GM19351 (cell line): ENCODE measurements at regions not wholly inside any gene's neighbourhood (a gene's known extent, or its start where the extent isn't known, plus 50 kb on each side); places are given as distances from the start of the nearest gene placed in this dataset.
A peak's percentile ranks its signal among the peaks of the same experiment; 100 is the strongest.

ENCODE experiments used
- ATAC-seq: cut with Tn5 transposase; IDR thresholded peaks from one replicate; pipeline ENCODE4 v1.9.1; 2021; ENCODE audit warnings: mild to moderate bottlenecking, moderate library complexity; ENCODE audit not compliant: unreplicated experiment

GRCh38 chr5:159385536-159385935, 55.2 kb upstream of the IL12B start:
- no peak for ATAC-seq

- no peak for ATAC-seq
These were observed 55.9 kb upstream of the IL12B start for GRCh38 chr5:159386028-159386711.

GRCh38 chr5:159392871-159393270, 62.6 kb upstream of the IL12B start:
- no peak for ATAC-seq

- no peak for ATAC-seq
These were observed 63.6 kb upstream of the IL12B start for GRCh38 chr5:159393854-159394274.

GRCh38 chr5:159395202-159395601, 64.9 kb upstream of the IL12B start:
- no peak for ATAC-seq

GRCh38 chr5:159398936-159399335, 68.6 kb upstream of the IL12B start:
- no peak for ATAC-seq

- no peak for ATAC-seq
These were observed 70.2 kb upstream of the IL12B start for GRCh38 chr5:159400476-159400875.

GRCh38 chr5:159402311-159402710, 72.0 kb upstream of the IL12B start:
- ATAC-seq = no peak

GRCh38 chr5:159402856-159403255, 72.6 kb upstream of the IL12B start:
- ATAC-seq = no peak

GRCh38 chr5:159403906-159404681, 73.8 kb upstream of the IL12B start:
- no peak for ATAC-seq

GRCh38 chr5:159405611-159406031, 75.3 kb upstream of the IL12B start:
- peak; percentile 51 for ATAC-seq

- no peak for ATAC-seq
These were observed 76.3 kb upstream of the IL12B start for GRCh38 chr5:159406571-159406970.

- peak; percentile 56 for ATAC-seq
These were observed 79.5 kb upstream of the IL12B start for GRCh38 chr5:159409801-159410200.

- no peak for ATAC-seq
These were observed 80.2 kb upstream of the IL12B start for GRCh38 chr5:159410480-159410879.

GRCh38 chr5:159411115-159411514, 80.8 kb upstream of the IL12B start:
- no peak for ATAC-seq

GRCh38 chr5:159412284-159413046, 82.2 kb upstream of the IL12B start:
- peak; percentile 59 for ATAC-seq

- no peak for ATAC-seq
These were observed 83.7 kb upstream of the IL12B start for GRCh38 chr5:159414021-159414420.

GRCh38 chr5:159415301-159415937, 85.1 kb upstream of the IL12B start:
- ATAC-seq = no peak

GRCh38 chr5:159416438-159416837, 86.2 kb upstream of the IL12B start:
- ATAC-seq = no peak

- no peak for ATAC-seq
These were observed 86.9 kb upstream of the IL12B start for GRCh38 chr5:159417170-159417569.

GRCh38 chr5:159419576-159419975, 89.3 kb upstream of the IL12B start:
- ATAC-seq = no peak
